ENCODE measurements at regions not wholly inside any gene's neighbourhood (a gene's known extent, or its start where the extent isn't known, plus 50 kb on each side); places are given as distances from the start of the nearest gene placed in this dataset.

DNA sequence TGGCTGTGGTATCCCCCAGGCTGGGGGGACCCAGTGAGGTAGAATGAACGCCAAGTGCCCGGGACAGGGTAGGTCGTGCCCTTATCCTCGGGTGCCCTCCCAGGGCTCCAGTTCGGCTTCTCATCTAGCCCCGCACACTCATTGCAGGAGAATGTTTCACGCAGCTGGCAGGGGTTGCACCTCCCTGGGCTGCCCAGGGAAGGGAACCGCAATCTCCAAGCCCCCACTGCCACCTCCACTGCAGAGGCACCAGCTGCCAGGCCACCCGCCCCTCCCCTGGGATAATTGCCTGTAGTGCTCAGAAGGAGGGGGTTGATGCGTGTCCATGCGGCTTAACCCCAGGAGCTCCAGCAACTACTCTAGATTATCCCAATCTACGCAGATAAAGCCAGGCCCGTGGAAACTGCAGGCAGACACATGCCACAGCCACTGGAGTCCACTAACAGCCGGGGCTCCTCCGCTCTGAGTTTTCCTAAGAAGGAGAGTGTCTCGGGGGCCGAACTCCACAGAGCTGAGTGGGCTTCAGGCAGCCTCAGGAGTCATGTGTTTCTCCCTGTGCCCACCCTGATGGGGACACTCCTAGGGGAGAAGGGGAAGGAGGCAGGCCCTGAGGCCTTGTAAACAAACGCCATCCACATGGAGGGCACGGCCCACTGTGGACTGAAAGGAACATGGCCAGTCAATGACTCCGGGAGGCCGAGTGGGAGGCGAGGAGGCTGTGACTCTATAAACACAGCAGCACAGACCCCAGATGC, 137.2 kb upstream of the IQSEC1 start:
- DNase-seq, result no peak

DNA sequence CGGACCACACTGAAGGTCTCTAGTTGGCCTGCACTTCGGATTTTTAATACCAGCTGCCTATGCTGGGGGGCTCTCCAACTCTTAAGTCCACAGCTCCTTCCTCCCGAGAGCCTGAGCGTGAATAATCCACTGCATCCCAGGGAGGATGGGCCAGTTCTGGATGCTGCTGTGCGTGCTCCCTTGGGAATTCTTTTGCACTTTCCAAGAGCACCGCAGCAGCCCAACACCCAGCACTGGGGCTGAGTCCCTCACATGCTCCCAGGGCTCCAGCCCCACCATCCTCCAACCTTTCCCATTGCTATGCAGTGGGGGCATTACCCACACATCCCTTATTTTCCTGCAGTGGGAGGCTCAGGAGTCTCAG, 136.4 kb upstream of the IQSEC1 start:
- no peak for DNase-seq

DNA sequence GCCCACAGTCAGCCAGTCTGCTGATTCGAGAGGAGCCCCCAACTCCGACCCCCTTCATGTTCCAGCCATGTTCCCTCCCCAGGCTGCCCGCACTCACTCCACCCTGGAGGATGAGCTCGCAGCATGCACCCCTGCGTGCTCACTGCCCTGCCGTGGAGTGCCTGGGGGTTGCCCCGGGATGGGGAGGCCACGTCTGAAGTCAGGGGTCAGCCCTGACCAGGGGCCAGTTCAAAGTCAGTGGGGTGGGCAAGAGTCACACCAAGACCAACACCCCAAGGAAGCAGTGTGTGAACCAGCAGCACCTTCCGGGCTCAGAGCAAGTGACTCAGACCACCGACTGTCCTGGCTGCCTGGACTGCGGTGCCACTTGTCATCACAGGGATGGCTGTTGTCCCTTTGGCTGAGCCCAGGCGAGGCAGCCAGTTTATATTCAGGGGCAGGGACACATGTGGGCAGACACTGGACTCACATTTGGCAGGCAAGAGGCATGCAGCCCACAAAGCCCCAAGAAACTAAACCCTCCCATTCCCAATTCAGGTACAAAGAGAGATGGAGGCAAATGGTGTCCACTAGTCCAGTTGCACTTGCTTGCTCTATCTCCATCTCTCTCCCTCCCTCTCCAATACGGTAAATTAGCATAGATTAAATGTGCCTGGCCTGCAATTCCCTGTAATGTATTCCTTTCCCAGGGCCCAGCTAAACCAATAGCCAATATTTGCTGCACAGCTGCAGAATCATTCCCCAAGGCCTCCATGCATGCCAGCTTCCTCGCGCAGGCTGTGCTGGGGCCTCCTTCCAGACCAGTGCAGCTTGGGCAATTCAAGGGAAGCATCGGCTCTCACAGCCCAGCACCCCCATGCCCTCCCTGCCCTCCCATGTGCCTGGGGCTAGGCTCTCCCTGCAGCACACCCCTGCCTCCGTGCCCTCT, 135.7 kb upstream of the IQSEC1 start:
- no peak for DNase-seq

GRCh38 chr3:13207975-13208705, 134.9 kb upstream of the IQSEC1 start:
- no peak for DNase-seq

GRCh38 chr3:13207578-13207922, 134.3 kb upstream of the IQSEC1 start:
- DNase-seq, result no peak

DNA sequence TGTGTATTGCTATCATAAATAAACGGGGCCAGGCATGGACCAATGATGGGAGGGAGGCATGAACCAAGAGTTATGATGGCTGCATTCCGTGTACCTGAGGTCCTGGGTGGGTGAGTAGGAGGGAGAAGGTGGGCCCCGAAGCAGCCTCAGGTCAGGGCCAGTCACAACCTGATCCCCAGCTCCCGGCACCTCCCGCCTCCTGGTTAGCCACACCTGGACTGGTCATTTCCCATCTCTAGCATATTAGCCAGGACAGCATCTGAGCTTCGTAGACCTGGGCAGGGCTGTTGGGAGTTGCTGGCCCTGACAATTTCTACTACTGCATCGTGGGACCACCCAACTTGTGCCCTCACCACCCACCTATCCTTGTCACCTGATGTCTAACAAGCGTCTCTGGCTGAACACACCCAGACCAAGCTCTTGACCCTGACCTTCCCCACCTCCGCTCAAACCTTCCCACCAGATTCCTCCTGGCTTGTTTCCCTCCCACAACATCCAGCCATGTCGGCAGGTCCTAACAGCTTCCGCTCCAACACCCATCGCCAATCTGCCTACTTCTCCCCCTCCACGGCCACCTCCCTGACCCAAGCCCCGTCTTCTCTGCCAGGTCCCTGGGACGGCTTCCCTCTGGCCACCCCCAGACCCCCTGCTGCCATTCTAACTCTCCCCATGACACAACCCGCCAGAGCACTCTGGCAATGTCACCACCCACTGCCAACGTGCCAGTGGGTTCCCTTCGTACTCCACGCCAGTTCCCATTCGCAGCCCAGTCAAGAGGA, 133.8 kb upstream of the IQSEC1 start:
- no peak for DNase-seq

DNA sequence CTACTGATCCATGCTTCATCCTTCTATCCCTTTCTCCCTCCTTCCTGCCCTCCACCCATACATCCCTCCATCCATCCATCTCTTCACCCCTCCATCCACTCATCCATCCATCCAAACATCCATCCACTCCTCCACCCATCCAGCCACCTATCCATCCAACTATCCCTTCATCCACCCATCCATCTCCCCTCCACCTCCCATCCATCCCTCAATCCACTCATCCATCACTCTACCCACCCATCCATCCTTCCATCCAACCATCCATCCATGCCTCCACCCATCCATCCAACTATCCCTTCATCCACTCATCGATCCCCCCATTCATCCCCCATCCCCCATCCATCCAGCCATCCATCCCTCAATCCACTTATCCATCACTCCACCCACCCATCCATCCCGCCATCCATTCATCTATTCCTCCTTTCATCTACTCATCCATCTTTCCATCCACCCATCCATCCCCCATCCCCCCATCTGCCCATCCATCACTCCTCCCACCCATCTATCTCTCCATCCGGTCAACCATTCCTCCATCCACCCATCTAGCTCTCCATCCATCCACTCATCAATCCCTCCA, 132.4 kb upstream of the IQSEC1 start:
- no peak for DNase-seq

DNA sequence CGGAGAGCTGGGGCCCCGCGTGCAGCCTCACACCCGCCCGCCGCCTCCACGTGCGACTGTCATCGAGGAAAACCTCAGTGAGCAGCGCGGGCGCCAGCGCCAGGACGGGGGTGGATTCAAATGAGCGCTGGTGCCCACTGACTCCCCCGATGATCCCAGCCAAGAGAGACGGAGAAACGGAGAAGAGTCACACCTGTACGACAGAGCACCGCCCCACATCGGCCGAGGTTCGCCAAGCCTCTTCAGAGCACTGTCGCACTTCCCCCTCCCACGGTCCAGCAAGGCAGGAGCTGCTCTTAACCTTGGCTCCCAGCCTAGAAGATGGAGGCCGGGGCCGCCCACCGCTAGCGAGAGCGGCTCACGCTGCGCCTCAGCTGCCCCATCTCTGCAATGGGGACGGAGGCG, 130.9 kb upstream of the IQSEC1 start:
- DNase-seq, result peak in 1 of 56 donors; percentile 19

- DNase-seq, result no peak
These were observed 130.4 kb upstream of the IQSEC1 start for GRCh38 chr3:13203398-13204176.

DNA sequence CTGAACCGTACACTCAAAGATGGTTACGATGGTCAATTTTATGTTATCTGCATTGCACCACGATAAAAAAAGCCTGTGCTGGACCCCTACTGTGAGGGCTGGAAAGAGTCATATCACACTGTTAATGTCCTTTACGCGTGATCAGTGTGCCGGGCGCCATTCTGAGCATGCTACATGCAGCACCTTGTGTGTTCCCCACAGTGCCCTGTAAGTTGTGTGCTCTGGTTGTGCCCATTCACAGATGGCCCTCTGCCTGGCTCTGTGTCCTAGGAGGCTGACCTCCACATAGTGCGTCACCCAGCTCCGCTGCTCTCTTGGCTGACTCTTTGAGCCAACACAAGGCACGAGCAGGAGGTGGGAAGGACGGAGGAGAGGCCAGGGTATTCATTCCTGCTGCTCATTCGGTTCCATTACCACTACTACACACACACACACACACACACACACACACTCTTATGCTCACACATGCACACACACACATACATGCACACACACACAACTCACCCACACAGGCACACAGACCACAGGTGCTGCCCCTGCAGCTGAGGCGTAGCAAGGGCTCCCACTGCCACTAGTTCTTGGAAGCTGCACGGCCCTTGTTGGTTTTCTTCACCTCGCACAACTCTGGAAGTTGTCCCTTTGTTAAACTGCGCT, 129.6 kb upstream of the IQSEC1 start:
- DNase-seq, result no peak

DNA sequence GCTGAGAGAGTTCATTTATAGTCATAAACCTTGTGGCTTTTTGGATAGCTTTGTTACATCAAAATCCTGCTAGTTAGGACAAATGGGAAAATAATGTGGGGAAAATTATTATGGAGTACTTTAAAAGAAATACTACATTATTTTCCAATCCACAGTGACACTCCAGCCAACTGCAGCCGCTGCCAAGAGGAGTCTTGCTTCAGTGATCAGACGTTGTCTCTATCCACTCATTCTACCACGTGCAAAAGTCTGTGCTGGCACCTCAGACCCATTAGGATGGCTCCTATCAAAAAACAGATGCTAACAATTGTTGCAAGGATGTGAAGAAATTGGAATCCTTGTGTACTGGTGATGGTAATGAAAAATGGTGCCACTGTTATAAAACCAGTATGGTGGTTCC, 128.6 kb upstream of the IQSEC1 start:
- DNase-seq, result no peak

GRCh38 chr3:13200946-13201345, 127.7 kb upstream of the IQSEC1 start:
- no peak for DNase-seq

- DNase-seq, result no peak
These were observed 127.2 kb upstream of the IQSEC1 start for GRCh38 chr3:13200465-13200864.

DNA sequence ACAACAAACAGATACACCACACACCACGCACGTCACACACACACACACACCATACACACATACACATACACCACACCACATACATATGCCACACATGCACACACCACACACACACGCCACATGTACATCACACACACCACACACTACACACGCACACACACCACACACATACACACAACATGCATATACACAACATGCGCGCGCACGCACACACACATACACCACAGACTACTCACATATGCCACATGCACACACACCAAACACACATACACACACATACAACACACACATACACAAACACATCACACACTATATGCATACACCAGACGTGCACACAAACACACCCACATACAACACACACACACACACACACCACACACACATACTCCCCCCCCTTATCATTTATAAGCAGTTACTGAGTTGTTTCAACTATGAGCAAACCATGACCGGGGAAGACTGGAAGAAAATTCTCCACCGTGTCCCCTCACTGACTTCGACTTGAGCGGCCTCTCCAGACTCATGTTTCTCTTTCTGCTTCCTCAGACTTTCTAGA, 126.7 kb upstream of the IQSEC1 start:
- DNase-seq, result no peak

DNA sequence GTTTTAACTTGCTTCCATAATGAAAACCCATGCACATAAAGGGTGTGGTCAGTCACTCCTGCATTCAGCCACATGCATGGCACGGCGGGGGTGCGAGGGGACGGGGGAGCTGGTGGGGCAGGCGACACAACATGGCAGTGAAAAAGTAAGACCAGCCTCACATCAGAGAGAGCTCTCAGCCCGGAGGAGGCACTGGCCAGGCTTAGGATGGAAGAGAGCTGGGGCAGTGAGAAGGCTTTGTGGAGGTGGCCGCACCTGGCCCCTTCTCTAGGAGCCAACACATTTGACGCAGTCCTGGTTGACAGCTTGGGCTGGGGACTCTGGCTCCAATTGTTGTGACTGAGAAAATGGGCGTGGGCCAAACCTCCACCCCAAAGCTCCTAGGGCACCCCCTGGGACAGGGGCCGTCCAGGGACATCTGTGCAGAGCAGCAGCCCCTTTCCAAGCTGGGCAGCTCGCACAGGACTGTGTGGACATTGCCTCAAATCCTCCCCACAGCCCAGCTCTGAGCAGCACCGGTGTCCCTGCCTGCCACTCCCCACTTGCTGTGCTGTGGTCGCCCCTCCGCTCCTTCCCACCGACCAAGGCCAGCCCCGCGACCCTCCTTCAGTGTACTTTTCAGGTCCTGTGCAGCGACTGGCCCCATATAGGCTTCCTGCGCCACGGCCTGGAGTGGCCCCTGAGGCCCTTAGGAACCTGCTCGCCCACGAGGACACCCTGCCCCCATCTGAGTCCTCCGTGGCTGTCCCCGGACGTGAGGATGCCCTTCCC, 126.0 kb upstream of the IQSEC1 start:
- DNase-seq, result no peak

DNA sequence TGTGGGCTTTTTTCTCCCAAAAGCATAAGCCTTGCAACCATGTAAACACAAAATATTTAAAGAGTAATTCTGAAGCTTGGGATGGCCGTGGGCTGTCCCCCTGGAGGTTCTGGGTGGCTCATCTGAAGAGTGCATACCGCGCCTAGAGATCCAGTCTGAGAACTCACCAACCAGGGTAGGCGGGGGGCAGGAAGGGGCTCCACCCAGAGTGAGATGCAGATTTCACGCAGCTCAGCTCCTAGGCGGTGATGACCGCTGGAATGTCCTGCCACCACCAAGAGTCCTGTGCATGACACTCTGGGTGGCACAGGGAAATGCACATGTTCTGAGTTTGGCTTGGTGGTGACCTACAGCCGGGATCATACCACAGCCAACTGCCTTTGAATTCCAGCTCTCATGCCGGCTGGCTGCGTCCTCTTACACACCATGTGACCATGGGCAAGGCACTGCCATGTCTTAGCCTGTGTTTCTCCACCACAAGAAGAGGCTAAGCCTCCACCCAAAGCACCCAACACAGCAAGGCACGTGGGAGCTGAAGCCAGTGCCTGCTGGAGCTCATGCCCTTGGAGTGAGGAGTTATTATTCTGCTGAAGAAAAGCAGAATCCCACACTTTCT, 125.1 kb upstream of the IQSEC1 start:
- DNase-seq, result no peak

- DNase-seq, result no peak
These were observed 124.6 kb upstream of the IQSEC1 start for GRCh38 chr3:13197795-13198194.

DNA sequence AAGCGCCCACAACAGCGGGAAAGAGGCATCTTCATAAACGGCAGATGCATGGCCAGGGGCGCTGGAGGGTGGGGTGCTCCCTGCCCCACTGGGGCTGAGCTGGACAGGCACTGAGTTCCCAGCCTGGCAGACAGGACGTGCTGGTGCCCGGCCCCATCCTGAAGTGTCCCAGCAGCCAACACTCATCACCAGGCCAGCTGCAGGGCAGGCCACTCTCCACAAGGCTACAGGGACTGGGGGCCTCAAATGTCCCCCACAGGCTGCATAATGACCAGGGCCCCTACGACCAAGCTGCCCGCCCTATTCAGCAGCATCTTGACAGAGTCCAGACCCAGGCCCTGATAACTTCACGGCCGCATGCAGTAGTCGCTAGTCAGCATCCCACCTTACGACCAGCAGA, 124.1 kb upstream of the IQSEC1 start:
- DNase-seq, result no peak
